Stomach smooth muscle (tissue), 2 donors: ENCODE measurements at regions not wholly inside any gene's neighbourhood (a gene's known extent, or its start where the extent isn't known, plus 50 kb on each side); places are given as distances from the start of the nearest gene placed in this dataset.

Source experiments
- H3K27ac ChIP-seq: one replicate; pipeline ENCODE4 v1.7.0; 2013; ENCODE audit warnings: mild to moderate bottlenecking, low read length, inconsistent platforms
- H3K27me3 ChIP-seq, 2 donors: one replicate each; pipeline ENCODE4 v1.7.0; 2013; ENCODE audit warnings: low read length in 2 of 2; ENCODE audit not compliant: insufficient read depth in 2 of 2, control insufficient read depth in 1 of 2
- H3K36me3 ChIP-seq, 2 donors: one replicate each; pipeline ENCODE4 v1.7.0; 2013; ENCODE audit warnings: low read length in 2 of 2; ENCODE audit not compliant: control insufficient read depth in 2 of 2, insufficient read depth in 2 of 2
- H3K4me1 ChIP-seq: one replicate; pipeline ENCODE4 v1.7.0; 2013; ENCODE audit warnings: low read length; ENCODE audit not compliant: control insufficient read depth, insufficient read depth
- H3K4me3 ChIP-seq, 2 donors: one replicate each; pipeline ENCODE4 v1.7.0; 2013; ENCODE audit warnings: low read length in 2 of 2
- H3K9ac ChIP-seq, 2 donors: one replicate each; pipeline ENCODE4 v1.7.0; 2013; ENCODE audit warnings: low read length in 2 of 2, mild to moderate bottlenecking in 1 of 2
- H3K9me3 ChIP-seq, 2 donors: one replicate each; pipeline ENCODE4 v1.7.0; 2013; ENCODE audit warnings: low read length in 2 of 2; ENCODE audit not compliant: control insufficient read depth in 2 of 2
- donor health status: healthy.
- donor health status: Pancreatic carcinoma.

GRCh38 chr20:60502881-60503280 is 544.7 kb downstream of the CDH26 start:
- no peak overlapping the region for H3K27ac ChIP-seq
- no peaks in the 10 kb centered on the region for H3K9me3 ChIP-seq
- H3K4me3 ChIP-seq: no peak overlapping the region
- no peaks in the 10 kb centered on the region for H3K4me1 ChIP-seq
- no peaks in the 10 kb centered on the region for H3K27me3 ChIP-seq
- H3K9ac ChIP-seq: no peak overlapping the region
- H3K36me3 ChIP-seq: no peaks in the 10 kb centered on the region

- no peaks in the 10 kb centered on the region for H3K4me1 ChIP-seq
- H3K9me3 ChIP-seq: no peaks in the 10 kb centered on the region
- H3K27me3 ChIP-seq: no peaks in the 10 kb centered on the region
- H3K27ac ChIP-seq: no peak overlapping the region
- no peaks in the 10 kb centered on the region for H3K36me3 ChIP-seq
- H3K9ac ChIP-seq: no peak overlapping the region
- no peak overlapping the region for H3K4me3 ChIP-seq
Observed at GRCh38 chr20:60505423-60505822, 547.2 kb downstream of the CDH26 start.

- Histone ChIP-seq H3K27me3 (no peaks in the 10 kb centered on the region), H3K4me1 (no peaks in the 10 kb centered on the region), H3K9me3 (no peaks in the 10 kb centered on the region), H3K36me3 (no peaks in the 10 kb centered on the region), H3K9ac (no peak overlapping the region), H3K4me3 (no peak overlapping the region), H3K27ac (no peak overlapping the region)
Observed at GRCh38 chr20:60506061-60506460, 547.8 kb downstream of the CDH26 start.

- Histone ChIP-seq H3K9me3 (no peaks in the 10 kb centered on the region), H3K27me3 (no peaks in the 10 kb centered on the region), H3K9ac (no peak overlapping the region), H3K4me3 (no peak overlapping the region), H3K36me3 (no peaks in the 10 kb centered on the region), H3K4me1 (no peaks in the 10 kb centered on the region), H3K27ac (no peak overlapping the region)
Observed at GRCh38 chr20:60507087-60507694, 549.0 kb downstream of the CDH26 start.

GRCh38 chr20:60509407-60509806 is 551.2 kb downstream of the CDH26 start:
- Histone ChIP-seq H3K27me3 (no peaks in the 10 kb centered on the region), H3K9me3 (no peaks in the 10 kb centered on the region), H3K4me1 (no peaks in the 10 kb centered on the region)

GRCh38 chr20:60510356-60510755 is 552.1 kb downstream of the CDH26 start:
- Histone ChIP-seq H3K4me1 (no peaks in the 10 kb centered on the region), H3K27me3 (no peaks in the 10 kb centered on the region), H3K9me3 (no peaks in the 10 kb centered on the region), H3K36me3 (no peaks in the 10 kb centered on the region), H3K9ac (no peak overlapping the region), H3K27ac (no peak overlapping the region), H3K4me3 (no peak overlapping the region)

More at GRCh38 chr20:60509407-60509806, 551.2 kb downstream of the CDH26 start:
- Histone ChIP-seq H3K27ac (no peak overlapping the region), H3K36me3 (no peaks in the 10 kb centered on the region), H3K4me3 (no peak overlapping the region), H3K9ac (no peak overlapping the region)

GRCh38 chr20:60512443-60512842 is 554.2 kb downstream of the CDH26 start:
- Histone ChIP-seq H3K4me3 (no peak overlapping the region), H3K4me1 (no peaks in the 10 kb centered on the region), H3K36me3 (no peaks in the 10 kb centered on the region), H3K9me3 (no peaks in the 10 kb centered on the region), H3K9ac (no peak overlapping the region), H3K27me3 (no peaks in the 10 kb centered on the region), H3K27ac (no peak overlapping the region)

GRCh38 chr20:60513141-60513540 is 554.9 kb downstream of the CDH26 start:
- H3K27me3 ChIP-seq: no peaks in the 10 kb centered on the region
- H3K9ac ChIP-seq: no peak overlapping the region
- no peak overlapping the region for H3K27ac ChIP-seq
- H3K4me3 ChIP-seq: no peak overlapping the region
- H3K9me3 ChIP-seq: no peaks in the 10 kb centered on the region
- H3K36me3 ChIP-seq: no peaks in the 10 kb centered on the region
- no peaks in the 10 kb centered on the region for H3K4me1 ChIP-seq

- no peaks in the 10 kb centered on the region for H3K9me3 ChIP-seq
- H3K4me1 ChIP-seq: no peaks in the 10 kb centered on the region
- H3K36me3 ChIP-seq: no peaks in the 10 kb centered on the region
- H3K27me3 ChIP-seq: no peaks in the 10 kb centered on the region
- H3K9ac ChIP-seq: no peak overlapping the region
- no peak overlapping the region for H3K4me3 ChIP-seq
- no peak overlapping the region for H3K27ac ChIP-seq
Observed at GRCh38 chr20:60516442-60516841, 558.2 kb downstream of the CDH26 start.

GRCh38 chr20:60518022-60518421 is 559.8 kb downstream of the CDH26 start:
- Histone ChIP-seq H3K9me3 (no peaks in the 10 kb centered on the region), H3K4me3 (no peak overlapping the region), H3K9ac (no peak overlapping the region), H3K36me3 (no peaks in the 10 kb centered on the region), H3K27me3 (no peaks in the 10 kb centered on the region), H3K27ac (no peak overlapping the region), H3K4me1 (no peaks in the 10 kb centered on the region)

GRCh38 chr20:60525397-60525796 is 567.2 kb downstream of the CDH26 start:
- H3K4me1 ChIP-seq: no peaks in the 10 kb centered on the region
- H3K9ac ChIP-seq: no peak overlapping the region
- H3K27me3 ChIP-seq: no peaks in the 10 kb centered on the region
- H3K4me3 ChIP-seq: no peak overlapping the region
- no peaks in the 10 kb centered on the region for H3K9me3 ChIP-seq
- no peaks in the 10 kb centered on the region for H3K36me3 ChIP-seq
- no peak overlapping the region for H3K27ac ChIP-seq
